ENCODE measurements at regions not wholly inside any gene's neighbourhood (a gene's known extent, or its start where the extent isn't known, plus 50 kb on each side); places are given as distances from the start of the nearest gene placed in this dataset.

- TF ChIP-seq, protein P1, sequence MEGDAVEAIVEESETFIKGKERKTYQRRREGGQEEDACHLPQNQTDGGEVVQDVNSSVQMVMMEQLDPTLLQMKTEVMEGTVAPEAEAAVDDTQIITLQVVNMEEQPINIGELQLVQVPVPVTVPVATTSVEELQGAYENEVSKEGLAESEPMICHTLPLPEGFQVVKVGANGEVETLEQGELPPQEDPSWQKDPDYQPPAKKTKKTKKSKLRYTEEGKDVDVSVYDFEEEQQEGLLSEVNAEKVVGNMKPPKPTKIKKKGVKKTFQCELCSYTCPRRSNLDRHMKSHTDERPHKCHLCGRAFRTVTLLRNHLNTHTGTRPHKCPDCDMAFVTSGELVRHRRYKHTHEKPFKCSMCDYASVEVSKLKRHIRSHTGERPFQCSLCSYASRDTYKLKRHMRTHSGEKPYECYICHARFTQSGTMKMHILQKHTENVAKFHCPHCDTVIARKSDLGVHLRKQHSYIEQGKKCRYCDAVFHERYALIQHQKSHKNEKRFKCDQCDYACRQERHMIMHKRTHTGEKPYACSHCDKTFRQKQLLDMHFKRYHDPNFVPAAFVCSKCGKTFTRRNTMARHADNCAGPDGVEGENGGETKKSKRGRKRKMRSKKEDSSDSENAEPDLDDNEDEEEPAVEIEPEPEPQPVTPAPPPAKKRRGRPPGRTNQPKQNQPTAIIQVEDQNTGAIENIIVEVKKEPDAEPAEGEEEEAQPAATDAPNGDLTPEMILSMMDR (IDR thresholded peaks at IDR 0.05), result peak; percentile 64
These were observed 66.3 kb upstream of the DST start for GRCh38 chr6:56708810-56709597.

- TF ChIP-seq, protein P1 (IDR thresholded peaks at IDR 0.05), result no peak
These were observed 64.5 kb upstream of the DST start for GRCh38 chr6:56706981-56707726.

GRCh38 chr6:56699066-56699654 is 56.5 kb upstream of the DST start:
- TF ChIP-seq, protein P1 (IDR thresholded peaks at IDR 0.05), result peak; percentile 55

- TF ChIP-seq, protein P1 (IDR thresholded peaks at IDR 0.05), result no peak
These were observed 53.0 kb upstream of the DST start for GRCh38 chr6:56695702-56696101.

DNA sequence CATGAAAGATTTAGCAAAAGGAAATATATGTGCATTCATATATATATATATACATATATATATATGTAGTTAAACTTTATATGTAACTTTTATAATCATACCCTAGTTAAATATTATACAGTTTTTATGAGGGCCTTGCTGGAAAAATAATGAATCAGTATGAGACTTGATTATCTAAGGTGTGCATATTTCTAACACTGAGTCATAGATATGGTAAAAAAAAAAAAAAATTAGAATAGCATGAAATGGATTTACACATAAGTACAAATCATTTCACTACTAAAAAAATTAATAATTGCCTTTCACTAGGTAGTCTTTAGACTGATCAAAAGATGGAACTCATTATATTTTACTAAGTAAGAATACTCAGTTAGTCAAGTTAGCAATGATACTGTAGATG is 51.3 kb upstream of the DST start:
- TF ChIP-seq, protein P1 (IDR thresholded peaks at IDR 0.05), result no peak

GRCh38 chr6:56693246-56693607 is 50.5 kb upstream of the DST start:
- TF ChIP-seq, protein P1 (IDR thresholded peaks at IDR 0.05), result no peak

DNA sequence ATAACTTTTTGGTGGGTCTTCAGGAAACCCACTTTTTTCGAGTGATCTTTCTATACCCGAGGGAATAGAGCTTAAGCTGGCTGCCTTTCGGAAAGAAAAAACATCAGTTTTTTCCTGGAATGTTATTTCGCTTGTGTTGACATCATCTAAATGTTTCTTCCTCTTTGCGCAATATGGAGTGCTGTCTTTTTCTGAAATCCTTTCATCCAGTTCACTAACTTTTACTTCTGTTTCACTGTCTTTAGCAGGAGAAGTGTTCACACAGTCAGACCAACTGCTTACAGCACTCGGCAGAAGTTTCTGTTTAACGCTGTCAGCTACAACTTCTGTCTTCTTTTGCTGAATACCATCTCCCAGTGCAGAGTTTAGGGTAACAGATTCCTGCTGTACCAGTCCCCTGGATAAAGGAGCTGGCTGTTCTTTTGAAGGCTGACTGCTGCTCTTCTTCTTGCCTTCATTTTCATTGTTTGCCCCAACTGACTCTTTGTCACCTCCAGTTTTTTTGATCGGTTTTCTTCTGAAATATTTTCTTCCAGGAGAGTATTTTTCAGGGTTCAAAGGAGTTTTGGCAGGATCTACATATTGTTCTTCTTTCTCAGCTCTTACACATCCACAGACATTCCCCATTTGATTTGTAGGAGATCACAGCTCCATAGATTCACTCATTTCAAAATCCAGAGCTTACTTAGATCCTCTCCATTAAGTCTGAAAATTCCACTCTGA is 50.0 kb upstream of the DST start:
- TF ChIP-seq, protein P1 (IDR thresholded peaks at IDR 0.05), result no peak
